ENCODE measurements at regions not wholly inside any gene's neighbourhood (a gene's known extent, or its start where the extent isn't known, plus 50 kb on each side); places are given as distances from the start of the nearest gene placed in this dataset.

GRCh38 chr3:94417963-94418455 lies 355.1 kb downstream of the NSUN3 start:
- Mint-ChIP-seq H3K4me3 (ENCODE audit: unreplicated experiment) (no peak overlapping the region), H3K27me3 (ENCODE audit: insufficient read depth, unreplicated experiment) (no peaks in the 10 kb centered on the region), H3K4me1 (ENCODE audit: low read depth, unreplicated experiment) (peaks cover 6% of the 10 kb centered on the region), H3K36me3 (ENCODE audit: insufficient read depth, unreplicated experiment) (no peaks in the 10 kb centered on the region), H3K27ac (ENCODE audit: unreplicated experiment) (no peak overlapping the region), H3K9me3 (ENCODE audit: unreplicated experiment) (no peaks in the 10 kb centered on the region)
- CTCF ChIA-PET: no interaction called here
- POLR2A ChIA-PET: no interaction called here
- BruUV-seq (replicated peaks): no TSS peak
- Histone ChIP-seq H3K4me1 (peaks cover 3% of the 10 kb centered on the region; the same call in 1 of the 2 replicates), H3K36me3 (ENCODE audit: control insufficient read depth, insufficient read depth, low read length) (no peaks in the 10 kb centered on the region), H3K27me3 (replicated peaks; ENCODE audit: control insufficient read depth, insufficient read depth, low read length) (no peaks in the 10 kb centered on the region), H3K9me3 (no peaks in the 10 kb centered on the region), H3K4me3 (ENCODE audit: low read depth, low read length) (no peak overlapping the region)
- TF ChIP-seq, protein P1, sequence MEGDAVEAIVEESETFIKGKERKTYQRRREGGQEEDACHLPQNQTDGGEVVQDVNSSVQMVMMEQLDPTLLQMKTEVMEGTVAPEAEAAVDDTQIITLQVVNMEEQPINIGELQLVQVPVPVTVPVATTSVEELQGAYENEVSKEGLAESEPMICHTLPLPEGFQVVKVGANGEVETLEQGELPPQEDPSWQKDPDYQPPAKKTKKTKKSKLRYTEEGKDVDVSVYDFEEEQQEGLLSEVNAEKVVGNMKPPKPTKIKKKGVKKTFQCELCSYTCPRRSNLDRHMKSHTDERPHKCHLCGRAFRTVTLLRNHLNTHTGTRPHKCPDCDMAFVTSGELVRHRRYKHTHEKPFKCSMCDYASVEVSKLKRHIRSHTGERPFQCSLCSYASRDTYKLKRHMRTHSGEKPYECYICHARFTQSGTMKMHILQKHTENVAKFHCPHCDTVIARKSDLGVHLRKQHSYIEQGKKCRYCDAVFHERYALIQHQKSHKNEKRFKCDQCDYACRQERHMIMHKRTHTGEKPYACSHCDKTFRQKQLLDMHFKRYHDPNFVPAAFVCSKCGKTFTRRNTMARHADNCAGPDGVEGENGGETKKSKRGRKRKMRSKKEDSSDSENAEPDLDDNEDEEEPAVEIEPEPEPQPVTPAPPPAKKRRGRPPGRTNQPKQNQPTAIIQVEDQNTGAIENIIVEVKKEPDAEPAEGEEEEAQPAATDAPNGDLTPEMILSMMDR (IDR thresholded peaks at IDR 0.05; ENCODE audit: insufficient read depth in 1 of 2, low read depth in 1 of 2, low read length in 1 of 2, severe bottlenecking in 1 of 2, unreplicated experiment in 1 of 2): no peak
- intact Hi-C loops (cut with micrococcal nuclease; ENCODE audit: unreplicated experiment): no loop called here
- no peak for DNase-seq

GRCh38 chr3:94420931-94421330 lies 358.1 kb downstream of the NSUN3 start:
- Histone ChIP-seq H3K27me3 (replicated peaks; ENCODE audit: control insufficient read depth, insufficient read depth, low read length) (no peaks in the 10 kb centered on the region), H3K4me3 (ENCODE audit: low read depth, low read length) (no peak overlapping the region), H3K4me1 (no peaks in the 10 kb centered on the region), H3K9me3 (peaks cover under 1% of the 10 kb centered on the region; the same call in 1 of the 2 replicates), H3K36me3 (ENCODE audit: control insufficient read depth, insufficient read depth, low read length) (no peaks in the 10 kb centered on the region)
- TF ChIP-seq, protein P1 (IDR thresholded peaks at IDR 0.05; ENCODE audit: insufficient read depth in 1 of 2, low read depth in 1 of 2, low read length in 1 of 2, severe bottlenecking in 1 of 2, unreplicated experiment in 1 of 2): no peak
- no peak overlapping the region for H3K4me3 Mint-ChIP-seq (ENCODE audit: unreplicated experiment)
- POLR2A ChIA-PET: no interaction called here
- CTCF ChIA-PET: no interaction called here
- BruUV-seq (replicated peaks): no TSS peak
- intact Hi-C loops (cut with micrococcal nuclease; ENCODE audit: unreplicated experiment): no loop called here
- H3K4me1 Mint-ChIP-seq (ENCODE audit: low read depth, unreplicated experiment): no peaks in the 10 kb centered on the region
- no peaks in the 10 kb centered on the region for H3K27me3 Mint-ChIP-seq (ENCODE audit: insufficient read depth, unreplicated experiment)
- no peak overlapping the region for H3K27ac Mint-ChIP-seq (ENCODE audit: unreplicated experiment)
- no peak for DNase-seq
- no peaks in the 10 kb centered on the region for H3K9me3 Mint-ChIP-seq (ENCODE audit: unreplicated experiment)
- no peaks in the 10 kb centered on the region for H3K36me3 Mint-ChIP-seq (ENCODE audit: insufficient read depth, unreplicated experiment)

DNA sequence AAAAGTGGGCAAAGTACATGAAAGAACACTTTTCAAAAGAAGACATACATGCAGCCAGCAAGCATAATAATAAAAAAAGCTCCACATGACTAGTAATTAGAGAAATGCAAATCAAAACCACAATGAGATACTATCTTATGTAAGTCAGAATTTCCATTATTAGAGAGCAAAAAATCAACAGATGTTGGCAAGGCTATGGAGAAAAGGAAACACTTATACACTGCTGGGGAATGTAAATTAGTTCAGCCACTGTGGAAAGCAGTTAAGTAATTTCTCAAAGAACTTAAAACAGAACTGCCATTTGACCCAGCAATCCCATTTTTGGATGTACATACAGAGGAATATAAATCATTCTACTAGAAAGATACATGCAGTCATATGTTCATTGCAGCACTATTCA lies 360.7 kb downstream of the NSUN3 start:
- ChIA-PET CTCF (no interaction called here), POLR2A (no interaction called here)
- Mint-ChIP-seq H3K36me3 (ENCODE audit: insufficient read depth, unreplicated experiment) (no peaks in the 10 kb centered on the region), H3K9me3 (ENCODE audit: unreplicated experiment) (peaks cover 10% of the 10 kb centered on the region), H3K4me3 (ENCODE audit: unreplicated experiment) (no peak overlapping the region), H3K27ac (ENCODE audit: unreplicated experiment) (no peak overlapping the region), H3K27me3 (ENCODE audit: insufficient read depth, unreplicated experiment) (no peaks in the 10 kb centered on the region), H3K4me1 (ENCODE audit: low read depth, unreplicated experiment) (no peaks in the 10 kb centered on the region)
- Histone ChIP-seq H3K27me3 (replicated peaks; ENCODE audit: control insufficient read depth, insufficient read depth, low read length) (no peaks in the 10 kb centered on the region), H3K4me3 (ENCODE audit: low read depth, low read length) (no peak overlapping the region), H3K36me3 (ENCODE audit: control insufficient read depth, insufficient read depth, low read length) (no peaks in the 10 kb centered on the region), H3K4me1 (no peaks in the 10 kb centered on the region), H3K9me3 (peaks cover 8% of the 10 kb centered on the region; the same call in 1 of the 2 replicates)
- intact Hi-C loops (cut with micrococcal nuclease; ENCODE audit: unreplicated experiment): no loop called here
- DNase-seq: no peak
- TF ChIP-seq, protein P1 (IDR thresholded peaks at IDR 0.05; ENCODE audit: insufficient read depth in 1 of 2, low read depth in 1 of 2, low read length in 1 of 2, severe bottlenecking in 1 of 2, unreplicated experiment in 1 of 2): no peak
- no TSS peak for BruUV-seq (replicated peaks)

Data from Caco-2 (cell line).